ENCODE measurements at regions not wholly inside any gene's neighbourhood (a gene's known extent, or its start where the extent isn't known, plus 50 kb on each side); places are given as distances from the start of the nearest gene placed in this dataset.

- H4K20me1 ChIP-seq (ENCODE audit: insufficient read depth): no peaks in the 10 kb centered on the region
- H3K27ac ChIP-seq (ENCODE audit: low read length): no peak overlapping the region
- no peaks in the 10 kb centered on the region for H3K9me3 ChIP-seq (ENCODE audit: low read length)
- no peaks in the 10 kb centered on the region for H3K79me2 ChIP-seq (replicated peaks; ENCODE audit: insufficient read depth, low read length)
- no peak overlapping the region for H3K4me3 ChIP-seq (ENCODE audit: low read length)
- H3K9ac ChIP-seq (ENCODE audit: low read length): no peak overlapping the region
- no peak for TF ChIP-seq MXI1 (conservative IDR thresholded peaks at IDR 0.05; ENCODE audit: poor library complexity, severe bottlenecking)
- TF ChIP-seq, protein P1, sequence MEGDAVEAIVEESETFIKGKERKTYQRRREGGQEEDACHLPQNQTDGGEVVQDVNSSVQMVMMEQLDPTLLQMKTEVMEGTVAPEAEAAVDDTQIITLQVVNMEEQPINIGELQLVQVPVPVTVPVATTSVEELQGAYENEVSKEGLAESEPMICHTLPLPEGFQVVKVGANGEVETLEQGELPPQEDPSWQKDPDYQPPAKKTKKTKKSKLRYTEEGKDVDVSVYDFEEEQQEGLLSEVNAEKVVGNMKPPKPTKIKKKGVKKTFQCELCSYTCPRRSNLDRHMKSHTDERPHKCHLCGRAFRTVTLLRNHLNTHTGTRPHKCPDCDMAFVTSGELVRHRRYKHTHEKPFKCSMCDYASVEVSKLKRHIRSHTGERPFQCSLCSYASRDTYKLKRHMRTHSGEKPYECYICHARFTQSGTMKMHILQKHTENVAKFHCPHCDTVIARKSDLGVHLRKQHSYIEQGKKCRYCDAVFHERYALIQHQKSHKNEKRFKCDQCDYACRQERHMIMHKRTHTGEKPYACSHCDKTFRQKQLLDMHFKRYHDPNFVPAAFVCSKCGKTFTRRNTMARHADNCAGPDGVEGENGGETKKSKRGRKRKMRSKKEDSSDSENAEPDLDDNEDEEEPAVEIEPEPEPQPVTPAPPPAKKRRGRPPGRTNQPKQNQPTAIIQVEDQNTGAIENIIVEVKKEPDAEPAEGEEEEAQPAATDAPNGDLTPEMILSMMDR (IDR thresholded peaks at IDR 0.05; ENCODE audit: poor library complexity, severe bottlenecking): no peak
- no peak for TF ChIP-seq EP300 (conservative IDR thresholded peaks at IDR 0.05; ENCODE audit: poor library complexity, severe bottlenecking)
- TF ChIP-seq, protein P2, sequence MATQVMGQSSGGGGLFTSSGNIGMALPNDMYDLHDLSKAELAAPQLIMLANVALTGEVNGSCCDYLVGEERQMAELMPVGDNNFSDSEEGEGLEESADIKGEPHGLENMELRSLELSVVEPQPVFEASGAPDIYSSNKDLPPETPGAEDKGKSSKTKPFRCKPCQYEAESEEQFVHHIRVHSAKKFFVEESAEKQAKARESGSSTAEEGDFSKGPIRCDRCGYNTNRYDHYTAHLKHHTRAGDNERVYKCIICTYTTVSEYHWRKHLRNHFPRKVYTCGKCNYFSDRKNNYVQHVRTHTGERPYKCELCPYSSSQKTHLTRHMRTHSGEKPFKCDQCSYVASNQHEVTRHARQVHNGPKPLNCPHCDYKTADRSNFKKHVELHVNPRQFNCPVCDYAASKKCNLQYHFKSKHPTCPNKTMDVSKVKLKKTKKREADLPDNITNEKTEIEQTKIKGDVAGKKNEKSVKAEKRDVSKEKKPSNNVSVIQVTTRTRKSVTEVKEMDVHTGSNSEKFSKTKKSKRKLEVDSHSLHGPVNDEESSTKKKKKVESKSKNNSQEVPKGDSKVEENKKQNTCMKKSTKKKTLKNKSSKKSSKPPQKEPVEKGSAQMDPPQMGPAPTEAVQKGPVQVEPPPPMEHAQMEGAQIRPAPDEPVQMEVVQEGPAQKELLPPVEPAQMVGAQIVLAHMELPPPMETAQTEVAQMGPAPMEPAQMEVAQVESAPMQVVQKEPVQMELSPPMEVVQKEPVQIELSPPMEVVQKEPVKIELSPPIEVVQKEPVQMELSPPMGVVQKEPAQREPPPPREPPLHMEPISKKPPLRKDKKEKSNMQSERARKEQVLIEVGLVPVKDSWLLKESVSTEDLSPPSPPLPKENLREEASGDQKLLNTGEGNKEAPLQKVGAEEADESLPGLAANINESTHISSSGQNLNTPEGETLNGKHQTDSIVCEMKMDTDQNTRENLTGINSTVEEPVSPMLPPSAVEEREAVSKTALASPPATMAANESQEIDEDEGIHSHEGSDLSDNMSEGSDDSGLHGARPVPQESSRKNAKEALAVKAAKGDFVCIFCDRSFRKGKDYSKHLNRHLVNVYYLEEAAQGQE (IDR thresholded peaks at IDR 0.05; ENCODE audit: borderline replicate concordance): no peak
- no peak for TF ChIP-seq EZH2 (IDR thresholded peaks at IDR 0.05; ENCODE audit: borderline replicate concordance, insufficient read depth, low read length, poor library complexity, severe bottlenecking)
- no peak for TF ChIP-seq SMC3 (conservative IDR thresholded peaks at IDR 0.05; ENCODE audit: poor library complexity)
- TF ChIP-seq POLR2AphosphoS5 (IDR thresholded peaks at IDR 0.05): no peak
- TF ChIP-seq RAD21 (conservative IDR thresholded peaks at IDR 0.05): no peak
- TF ChIP-seq TAF1 (IDR thresholded peaks at IDR 0.05; ENCODE audit: low read depth): no peak
- H3K27me3 ChIP-seq (ENCODE audit: insufficient read depth, low read depth, low read length): no peaks in the 10 kb centered on the region
- no peaks in the 10 kb centered on the region for H3F3A ChIP-seq (ENCODE audit: insufficient read depth, low read length, poor library complexity, severe bottlenecking)
- H2AFZ ChIP-seq (ENCODE audit: low read depth, low read length): no peak overlapping the region
- H3K36me3 ChIP-seq (ENCODE audit: insufficient read depth, low read length): no peaks in the 10 kb centered on the region
- H3K4me2 ChIP-seq (ENCODE audit: low read length): no peak overlapping the region
- H3K9me2 ChIP-seq (ENCODE audit: insufficient read depth, low read length): no peaks in the 10 kb centered on the region
Measured at GRCh38 chr16:64489449-64489848, 632.4 kb downstream of the CDH11 start.

GRCh38 chr16:64486561-64486960 is 635.3 kb downstream of the CDH11 start:
- Histone ChIP-seq H3K27ac (ENCODE audit: low read length) (no peak overlapping the region), H4K20me1 (ENCODE audit: insufficient read depth) (no peaks in the 10 kb centered on the region), H3K36me3 (ENCODE audit: insufficient read depth, low read length) (no peaks in the 10 kb centered on the region), H3K27me3 (ENCODE audit: insufficient read depth, low read depth, low read length) (no peaks in the 10 kb centered on the region), H3K9me3 (ENCODE audit: low read length) (no peaks in the 10 kb centered on the region), H3F3A (ENCODE audit: insufficient read depth, low read length, poor library complexity, severe bottlenecking) (no peaks in the 10 kb centered on the region), H3K9me2 (ENCODE audit: insufficient read depth, low read length) (no peaks in the 10 kb centered on the region), H3K4me2 (ENCODE audit: low read length) (no peak overlapping the region), H3K79me2 (replicated peaks; ENCODE audit: insufficient read depth, low read length) (no peaks in the 10 kb centered on the region), H2AFZ (ENCODE audit: low read depth, low read length) (no peak overlapping the region), H3K4me3 (ENCODE audit: low read length) (no peak overlapping the region), H3K9ac (ENCODE audit: low read length) (no peak overlapping the region)
- TF ChIP-seq, protein P1 (IDR thresholded peaks at IDR 0.05; ENCODE audit: poor library complexity, severe bottlenecking): no peak
- TF ChIP-seq MXI1 (conservative IDR thresholded peaks at IDR 0.05; ENCODE audit: poor library complexity, severe bottlenecking) (no peak), TAF1 (IDR thresholded peaks at IDR 0.05; ENCODE audit: low read depth) (no peak)
